ENCODE measurements at regions not wholly inside any gene's neighbourhood (a gene's known extent, or its start where the extent isn't known, plus 50 kb on each side); places are given as distances from the start of the nearest gene placed in this dataset.

- TF ChIP-seq MAX (IDR thresholded peaks at IDR 0.05) (no peak), TCF12 (IDR thresholded peaks at IDR 0.05; ENCODE audit: low read depth) (no peak), NFIC (IDR thresholded peaks at IDR 0.05) (no peak), USF1 (IDR thresholded peaks at IDR 0.05) (no peak), TAF1 (IDR thresholded peaks at IDR 0.05; ENCODE audit: low read depth) (no peak), REST (IDR thresholded peaks at IDR 0.05; ENCODE audit: low read depth) (no peak), FOXM1 (IDR thresholded peaks at IDR 0.05; ENCODE audit: borderline replicate concordance, low read depth) (no peak), TEAD4 (IDR thresholded peaks at IDR 0.05) (no peak), YY1 (IDR thresholded peaks at IDR 0.05; ENCODE audit: low read depth) (no peak), EGR1 (IDR thresholded peaks at IDR 0.05) (no peak), RAD21 (IDR thresholded peaks at IDR 0.05; ENCODE audit: low read depth) (no peak), CREB1 (IDR thresholded peaks at IDR 0.05; ENCODE audit: low read depth) (no peak)
Measured at GRCh38 chr12:28698553-28698952, 450.5 kb upstream of the FAR2 start.

- TF ChIP-seq CREB1 (IDR thresholded peaks at IDR 0.05; ENCODE audit: low read depth) (no peak), TEAD4 (IDR thresholded peaks at IDR 0.05) (no peak), TAF1 (IDR thresholded peaks at IDR 0.05; ENCODE audit: low read depth) (no peak), REST (IDR thresholded peaks at IDR 0.05; ENCODE audit: low read depth) (no peak), MAX (IDR thresholded peaks at IDR 0.05) (no peak), CEBPB (IDR thresholded peaks at IDR 0.05) (no peak), YY1 (IDR thresholded peaks at IDR 0.05; ENCODE audit: low read depth) (no peak), ZBTB7A (IDR thresholded peaks at IDR 0.05; ENCODE audit: low read depth) (no peak)
Measured at GRCh38 chr12:28699029-28699428, 450.0 kb upstream of the FAR2 start.

- TF ChIP-seq FOXM1 (IDR thresholded peaks at IDR 0.05; ENCODE audit: borderline replicate concordance, low read depth) (no peak), CREB1 (IDR thresholded peaks at IDR 0.05; ENCODE audit: low read depth) (no peak), ZBTB7A (IDR thresholded peaks at IDR 0.05; ENCODE audit: low read depth) (no peak), NFIC (IDR thresholded peaks at IDR 0.05) (no peak), EP300 (IDR thresholded peaks at IDR 0.05; ENCODE audit: borderline replicate concordance) (no peak), TEAD4 (IDR thresholded peaks at IDR 0.05) (no peak), RAD21 (IDR thresholded peaks at IDR 0.05; ENCODE audit: low read depth) (no peak), TCF12 (IDR thresholded peaks at IDR 0.05; ENCODE audit: low read depth) (no peak), TAF1 (IDR thresholded peaks at IDR 0.05; ENCODE audit: low read depth) (no peak), MAX (IDR thresholded peaks at IDR 0.05) (no peak), REST (IDR thresholded peaks at IDR 0.05; ENCODE audit: low read depth) (no peak)
Measured at GRCh38 chr12:28700161-28700560, 448.9 kb upstream of the FAR2 start.

- TF ChIP-seq TEAD4 (IDR thresholded peaks at IDR 0.05) (no peak), USF1 (IDR thresholded peaks at IDR 0.05) (no peak), FOXM1 (IDR thresholded peaks at IDR 0.05; ENCODE audit: borderline replicate concordance, low read depth) (no peak), ZBTB7A (IDR thresholded peaks at IDR 0.05; ENCODE audit: low read depth) (no peak), REST (IDR thresholded peaks at IDR 0.05; ENCODE audit: low read depth) (no peak), CREB1 (IDR thresholded peaks at IDR 0.05; ENCODE audit: low read depth) (no peak), RAD21 (IDR thresholded peaks at IDR 0.05; ENCODE audit: low read depth) (no peak)
Measured at GRCh38 chr12:28704477-28705169, 444.5 kb upstream of the FAR2 start.

Data from Ishikawa (cell line).